SK-N-SH (cell line): ENCODE measurements at regions not wholly inside any gene's neighbourhood (a gene's known extent, or its start where the extent isn't known, plus 50 kb on each side); places are given as distances from the start of the nearest gene placed in this dataset.

Source experiments
- POLR2AphosphoS5 ChIP-seq: IDR thresholded peaks from 2 replicates; pipeline ENCODE4 v1.6.1; 2012; ENCODE audit warnings: low read depth, low read length
- SIN3A ChIP-seq: IDR thresholded peaks from 2 replicates; pipeline ENCODE4 v1.6.1; 2012; ENCODE audit warnings: low read depth, mild to moderate bottlenecking, low read length, moderate library complexity, borderline replicate concordance
- TAF1 ChIP-seq: IDR thresholded peaks from 2 replicates; pipeline ENCODE4 v1.6.1; 2012; ENCODE audit warnings: low read depth, mild to moderate bottlenecking, low read length, moderate library complexity, borderline replicate concordance
- TF ChIP-seq, protein P1 (sequence below): fragments of 200-600 bp; sonication (generic); IDR thresholded peaks from 2 replicates; pipeline ENCODE4 v1.6.1; 2017; ENCODE audit warnings: antibody characterized with exemption, mild to moderate bottlenecking, moderate library complexity
- TF ChIP-seq, protein P2 (sequence below): fragments of 150-350 bp; IDR thresholded peaks from 2 replicates; pipeline ENCODE4 v1.6.1; 2017; ENCODE audit warnings: antibody characterized with exemption, low read length, low read depth, borderline replicate concordance
- TF ChIP-seq, protein P3 (sequence below): IDR thresholded peaks from 2 replicates; pipeline ENCODE4 v1.4.0; 2012; ENCODE audit warnings: low read depth, borderline replicate concordance
- TF ChIP-seq, protein P4 (sequence below): IDR thresholded peaks from 2 replicates; pipeline ENCODE4 v1.6.1; 2012; ENCODE audit warnings: mild to moderate bottlenecking, low read depth, low read length, moderate library complexity

DNA sequence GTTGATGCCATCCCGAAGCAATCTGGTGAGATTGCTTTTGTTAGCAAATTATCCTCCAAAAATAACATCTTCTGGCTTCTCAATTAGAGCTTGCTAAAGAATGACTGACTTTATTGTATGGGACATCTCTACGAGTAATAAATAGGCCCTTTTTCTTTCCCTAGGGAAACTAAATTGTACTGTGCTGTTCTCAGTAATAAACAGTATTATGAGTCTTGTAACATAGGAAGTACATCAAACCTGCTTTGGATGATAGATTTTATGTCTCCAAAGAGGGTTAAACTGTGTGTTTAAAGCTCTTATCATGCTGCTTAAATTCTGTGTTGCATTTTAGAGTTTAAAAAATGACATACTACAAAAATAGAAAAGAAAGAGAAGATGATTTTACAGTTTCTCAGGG, 153.4 kb upstream of the THRB start:
- TF ChIP-seq, protein P1, sequence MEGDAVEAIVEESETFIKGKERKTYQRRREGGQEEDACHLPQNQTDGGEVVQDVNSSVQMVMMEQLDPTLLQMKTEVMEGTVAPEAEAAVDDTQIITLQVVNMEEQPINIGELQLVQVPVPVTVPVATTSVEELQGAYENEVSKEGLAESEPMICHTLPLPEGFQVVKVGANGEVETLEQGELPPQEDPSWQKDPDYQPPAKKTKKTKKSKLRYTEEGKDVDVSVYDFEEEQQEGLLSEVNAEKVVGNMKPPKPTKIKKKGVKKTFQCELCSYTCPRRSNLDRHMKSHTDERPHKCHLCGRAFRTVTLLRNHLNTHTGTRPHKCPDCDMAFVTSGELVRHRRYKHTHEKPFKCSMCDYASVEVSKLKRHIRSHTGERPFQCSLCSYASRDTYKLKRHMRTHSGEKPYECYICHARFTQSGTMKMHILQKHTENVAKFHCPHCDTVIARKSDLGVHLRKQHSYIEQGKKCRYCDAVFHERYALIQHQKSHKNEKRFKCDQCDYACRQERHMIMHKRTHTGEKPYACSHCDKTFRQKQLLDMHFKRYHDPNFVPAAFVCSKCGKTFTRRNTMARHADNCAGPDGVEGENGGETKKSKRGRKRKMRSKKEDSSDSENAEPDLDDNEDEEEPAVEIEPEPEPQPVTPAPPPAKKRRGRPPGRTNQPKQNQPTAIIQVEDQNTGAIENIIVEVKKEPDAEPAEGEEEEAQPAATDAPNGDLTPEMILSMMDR: no peak
- TF ChIP-seq, protein P2, sequence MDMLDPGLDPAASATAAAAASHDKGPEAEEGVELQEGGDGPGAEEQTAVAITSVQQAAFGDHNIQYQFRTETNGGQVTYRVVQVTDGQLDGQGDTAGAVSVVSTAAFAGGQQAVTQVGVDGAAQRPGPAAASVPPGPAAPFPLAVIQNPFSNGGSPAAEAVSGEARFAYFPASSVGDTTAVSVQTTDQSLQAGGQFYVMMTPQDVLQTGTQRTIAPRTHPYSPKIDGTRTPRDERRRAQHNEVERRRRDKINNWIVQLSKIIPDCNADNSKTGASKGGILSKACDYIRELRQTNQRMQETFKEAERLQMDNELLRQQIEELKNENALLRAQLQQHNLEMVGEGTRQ: no peak
- TF ChIP-seq POLR2AphosphoS5 (no peak), SIN3A (no peak), TAF1 (no peak)
- TF ChIP-seq, protein P3, sequence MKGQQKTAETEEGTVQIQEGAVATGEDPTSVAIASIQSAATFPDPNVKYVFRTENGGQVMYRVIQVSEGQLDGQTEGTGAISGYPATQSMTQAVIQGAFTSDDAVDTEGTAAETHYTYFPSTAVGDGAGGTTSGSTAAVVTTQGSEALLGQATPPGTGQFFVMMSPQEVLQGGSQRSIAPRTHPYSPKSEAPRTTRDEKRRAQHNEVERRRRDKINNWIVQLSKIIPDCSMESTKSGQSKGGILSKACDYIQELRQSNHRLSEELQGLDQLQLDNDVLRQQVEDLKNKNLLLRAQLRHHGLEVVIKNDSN: no peak
- TF ChIP-seq, protein P4, sequence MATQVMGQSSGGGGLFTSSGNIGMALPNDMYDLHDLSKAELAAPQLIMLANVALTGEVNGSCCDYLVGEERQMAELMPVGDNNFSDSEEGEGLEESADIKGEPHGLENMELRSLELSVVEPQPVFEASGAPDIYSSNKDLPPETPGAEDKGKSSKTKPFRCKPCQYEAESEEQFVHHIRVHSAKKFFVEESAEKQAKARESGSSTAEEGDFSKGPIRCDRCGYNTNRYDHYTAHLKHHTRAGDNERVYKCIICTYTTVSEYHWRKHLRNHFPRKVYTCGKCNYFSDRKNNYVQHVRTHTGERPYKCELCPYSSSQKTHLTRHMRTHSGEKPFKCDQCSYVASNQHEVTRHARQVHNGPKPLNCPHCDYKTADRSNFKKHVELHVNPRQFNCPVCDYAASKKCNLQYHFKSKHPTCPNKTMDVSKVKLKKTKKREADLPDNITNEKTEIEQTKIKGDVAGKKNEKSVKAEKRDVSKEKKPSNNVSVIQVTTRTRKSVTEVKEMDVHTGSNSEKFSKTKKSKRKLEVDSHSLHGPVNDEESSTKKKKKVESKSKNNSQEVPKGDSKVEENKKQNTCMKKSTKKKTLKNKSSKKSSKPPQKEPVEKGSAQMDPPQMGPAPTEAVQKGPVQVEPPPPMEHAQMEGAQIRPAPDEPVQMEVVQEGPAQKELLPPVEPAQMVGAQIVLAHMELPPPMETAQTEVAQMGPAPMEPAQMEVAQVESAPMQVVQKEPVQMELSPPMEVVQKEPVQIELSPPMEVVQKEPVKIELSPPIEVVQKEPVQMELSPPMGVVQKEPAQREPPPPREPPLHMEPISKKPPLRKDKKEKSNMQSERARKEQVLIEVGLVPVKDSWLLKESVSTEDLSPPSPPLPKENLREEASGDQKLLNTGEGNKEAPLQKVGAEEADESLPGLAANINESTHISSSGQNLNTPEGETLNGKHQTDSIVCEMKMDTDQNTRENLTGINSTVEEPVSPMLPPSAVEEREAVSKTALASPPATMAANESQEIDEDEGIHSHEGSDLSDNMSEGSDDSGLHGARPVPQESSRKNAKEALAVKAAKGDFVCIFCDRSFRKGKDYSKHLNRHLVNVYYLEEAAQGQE: no peak
